ENCODE measurements at regions not wholly inside any gene's neighbourhood (a gene's known extent, or its start where the extent isn't known, plus 50 kb on each side); places are given as distances from the start of the nearest gene placed in this dataset.

DNA sequence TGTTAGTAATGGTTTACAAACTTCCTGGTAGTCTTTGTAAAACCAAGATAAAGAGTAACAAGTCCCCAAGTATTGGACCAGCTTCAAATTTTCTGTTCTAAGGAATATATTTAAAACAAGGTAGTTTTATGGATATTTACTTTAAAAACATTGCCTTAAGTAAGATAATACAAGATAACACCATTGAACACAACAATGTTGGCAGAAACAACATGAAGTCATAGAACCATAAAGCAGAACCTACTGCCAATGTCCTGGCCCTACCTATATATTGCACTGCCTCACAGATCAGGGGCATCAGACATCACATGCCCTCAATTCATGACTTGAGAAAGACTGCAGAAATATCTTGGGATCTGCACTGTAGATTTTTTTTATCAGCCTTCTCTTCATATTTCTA is 1176.2 kb downstream of the PCDH7 start:
- no peaks in the 10 kb centered on the region for H3K4me1 ChIP-seq
- intact Hi-C loops (cut with DNase I; ENCODE audit: low total_unique reads) = no loop called here
- no peak for DNase-seq (ENCODE audit: low spot score in 2 of 2)
- TF ChIP-seq, protein P1, sequence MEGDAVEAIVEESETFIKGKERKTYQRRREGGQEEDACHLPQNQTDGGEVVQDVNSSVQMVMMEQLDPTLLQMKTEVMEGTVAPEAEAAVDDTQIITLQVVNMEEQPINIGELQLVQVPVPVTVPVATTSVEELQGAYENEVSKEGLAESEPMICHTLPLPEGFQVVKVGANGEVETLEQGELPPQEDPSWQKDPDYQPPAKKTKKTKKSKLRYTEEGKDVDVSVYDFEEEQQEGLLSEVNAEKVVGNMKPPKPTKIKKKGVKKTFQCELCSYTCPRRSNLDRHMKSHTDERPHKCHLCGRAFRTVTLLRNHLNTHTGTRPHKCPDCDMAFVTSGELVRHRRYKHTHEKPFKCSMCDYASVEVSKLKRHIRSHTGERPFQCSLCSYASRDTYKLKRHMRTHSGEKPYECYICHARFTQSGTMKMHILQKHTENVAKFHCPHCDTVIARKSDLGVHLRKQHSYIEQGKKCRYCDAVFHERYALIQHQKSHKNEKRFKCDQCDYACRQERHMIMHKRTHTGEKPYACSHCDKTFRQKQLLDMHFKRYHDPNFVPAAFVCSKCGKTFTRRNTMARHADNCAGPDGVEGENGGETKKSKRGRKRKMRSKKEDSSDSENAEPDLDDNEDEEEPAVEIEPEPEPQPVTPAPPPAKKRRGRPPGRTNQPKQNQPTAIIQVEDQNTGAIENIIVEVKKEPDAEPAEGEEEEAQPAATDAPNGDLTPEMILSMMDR (IDR thresholded peaks at IDR 0.05) = no peak
- TF ChIP-seq POLR2A (IDR thresholded peaks at IDR 0.05) (no peak), POLR2AphosphoS5 (IDR thresholded peaks at IDR 0.05) (no peak)
- no peaks in the 10 kb centered on the region for H3K27me3 ChIP-seq
- no peaks in the 10 kb centered on the region for H3K9me3 ChIP-seq
- no peak overlapping the region for H3K27ac ChIP-seq
- H3K4me3 ChIP-seq = no peak overlapping the region
- H3K36me3 ChIP-seq = no peaks in the 10 kb centered on the region

DNA sequence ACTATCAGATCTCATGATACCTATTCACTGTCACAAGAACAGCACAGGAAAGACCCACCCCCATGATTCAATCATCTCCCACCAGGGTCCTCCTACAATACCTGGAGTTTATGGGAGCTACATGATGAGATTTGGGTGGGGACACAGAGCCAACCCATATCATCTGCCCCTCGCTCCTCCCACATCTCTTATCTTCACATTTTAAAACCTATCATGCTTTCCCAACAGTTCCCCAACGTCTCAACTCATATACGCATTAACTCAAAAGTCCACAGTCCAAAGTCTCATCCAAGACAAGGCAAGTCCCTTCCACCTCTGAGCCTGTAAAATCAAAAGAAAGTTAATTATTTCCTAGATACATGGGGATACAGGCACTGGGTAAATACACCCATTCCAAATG is 1185.2 kb downstream of the PCDH7 start:
- H3K4me1 ChIP-seq = no peaks in the 10 kb centered on the region
- no peaks in the 10 kb centered on the region for H3K36me3 ChIP-seq
- no peak for DNase-seq (ENCODE audit: low spot score in 2 of 2)
- intact Hi-C loops (cut with DNase I; ENCODE audit: low total_unique reads) = no loop called here
- no peaks in the 10 kb centered on the region for H3K27me3 ChIP-seq
- peaks cover 0 to 4% of the 10 kb centered on the region in 2 donors for H3K9me3 ChIP-seq
- no peak overlapping the region for H3K27ac ChIP-seq
- H3K4me3 ChIP-seq = no peak overlapping the region
- TF ChIP-seq POLR2A (IDR thresholded peaks at IDR 0.05) = no peak
- TF ChIP-seq, protein P1 (IDR thresholded peaks at IDR 0.05) = no peak
- TF ChIP-seq POLR2AphosphoS5 (IDR thresholded peaks at IDR 0.05) = no peak

DNA sequence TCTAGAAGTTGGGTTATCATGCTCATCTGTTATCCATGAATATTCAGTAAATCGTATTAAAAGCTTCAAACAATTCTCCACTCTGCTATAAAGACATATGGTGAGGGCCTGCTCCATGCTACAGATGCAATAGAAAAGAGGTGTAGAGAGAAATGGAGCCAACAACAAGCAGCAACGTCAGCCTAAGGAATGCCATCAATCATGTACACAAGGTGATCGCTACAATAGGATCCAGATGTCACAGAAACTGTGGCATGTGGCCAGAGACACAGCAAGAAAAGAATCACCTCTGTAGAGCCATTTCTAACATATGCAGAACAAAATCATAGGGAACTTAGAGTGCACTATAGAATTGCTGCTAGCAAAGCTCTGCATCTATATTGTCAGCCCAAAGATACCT is 1188.1 kb downstream of the PCDH7 start:
- H3K27ac ChIP-seq = no peak overlapping the region
- H3K27me3 ChIP-seq = no peaks in the 10 kb centered on the region
- DNase-seq (ENCODE audit: low spot score in 2 of 2) = no peak
- H3K36me3 ChIP-seq = no peaks in the 10 kb centered on the region
- no peak overlapping the region for H3K4me3 ChIP-seq
- TF ChIP-seq, protein P1 (IDR thresholded peaks at IDR 0.05) = no peak
- TF ChIP-seq POLR2AphosphoS5 (IDR thresholded peaks at IDR 0.05) (no peak), POLR2A (IDR thresholded peaks at IDR 0.05) (no peak)
- H3K9me3 ChIP-seq = peaks cover 0 to 4% of the 10 kb centered on the region in 2 donors
- intact Hi-C loops (cut with DNase I; ENCODE audit: low total_unique reads) = no loop called here
- no peaks in the 10 kb centered on the region for H3K4me1 ChIP-seq

DNA sequence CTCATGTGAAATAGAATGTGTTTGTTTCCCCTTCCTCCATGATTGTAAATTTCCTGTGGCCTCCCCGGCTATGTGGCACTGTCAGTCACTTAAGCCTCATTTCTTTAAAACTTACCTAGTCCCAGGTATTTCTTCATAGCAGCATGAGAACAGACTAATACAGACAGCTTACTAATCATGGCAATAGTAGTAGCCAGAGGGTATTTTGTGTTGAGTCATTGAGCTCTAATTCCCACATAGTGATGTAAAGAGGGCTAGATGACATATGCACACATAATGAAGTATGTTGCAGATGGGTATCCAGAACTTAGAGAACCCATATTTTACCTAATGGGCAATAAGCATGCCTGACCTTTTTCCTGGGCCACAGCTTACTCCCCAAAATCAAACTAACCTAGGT is 1197.2 kb downstream of the PCDH7 start:
- TF ChIP-seq POLR2AphosphoS5 (IDR thresholded peaks at IDR 0.05) = no peak
- TF ChIP-seq, protein P1 (IDR thresholded peaks at IDR 0.05) = no peak
- no peak for TF ChIP-seq POLR2A (IDR thresholded peaks at IDR 0.05)
- no peaks in the 10 kb centered on the region for H3K27me3 ChIP-seq
- no peak for DNase-seq (ENCODE audit: low spot score in 2 of 2)
- H3K27ac ChIP-seq = no peak overlapping the region
- no peak overlapping the region for H3K4me3 ChIP-seq
- intact Hi-C loops (cut with DNase I; ENCODE audit: low total_unique reads) = no loop called here
- no peaks in the 10 kb centered on the region for H3K36me3 ChIP-seq
- H3K4me1 ChIP-seq = no peaks in the 10 kb centered on the region
- peaks cover 7 to 9% of the 10 kb centered on the region in 2 donors for H3K9me3 ChIP-seq

DNA sequence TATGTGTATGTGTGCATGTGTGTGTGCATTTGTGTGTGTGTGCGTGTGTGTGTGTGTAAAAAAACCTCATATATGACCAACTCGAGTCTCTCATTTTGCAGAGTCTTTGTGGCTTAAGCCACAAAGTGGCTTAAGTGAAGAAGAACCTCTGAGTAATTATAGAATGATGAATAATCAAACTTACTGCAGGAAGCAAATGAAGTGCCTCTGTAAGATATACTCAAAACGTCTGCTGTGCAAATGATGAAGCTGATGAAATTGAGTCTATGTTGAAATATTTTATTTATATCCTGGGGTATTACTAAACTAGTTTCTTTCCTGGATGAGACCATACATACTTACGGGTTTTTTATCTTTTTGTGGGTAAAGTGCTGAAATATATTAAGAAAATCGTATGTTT is 1198.7 kb downstream of the PCDH7 start:
- intact Hi-C loops (cut with DNase I; ENCODE audit: low total_unique reads) = no loop called here
- TF ChIP-seq POLR2AphosphoS5 (IDR thresholded peaks at IDR 0.05) (no peak), POLR2A (IDR thresholded peaks at IDR 0.05) (no peak)
- TF ChIP-seq, protein P1 (IDR thresholded peaks at IDR 0.05) = no peak
- Histone ChIP-seq H3K4me3 (no peak overlapping the region), H3K36me3 (no peaks in the 10 kb centered on the region), H3K4me1 (no peaks in the 10 kb centered on the region), H3K9me3 (peaks cover 7 to 9% of the 10 kb centered on the region in 2 donors), H3K27ac (no peak overlapping the region), H3K27me3 (no peaks in the 10 kb centered on the region)
- no peak for DNase-seq (ENCODE audit: low spot score in 2 of 2)
